ENCODE measurements at regions not wholly inside any gene's neighbourhood (a gene's known extent, or its start where the extent isn't known, plus 50 kb on each side); places are given as distances from the start of the nearest gene placed in this dataset.

DNA sequence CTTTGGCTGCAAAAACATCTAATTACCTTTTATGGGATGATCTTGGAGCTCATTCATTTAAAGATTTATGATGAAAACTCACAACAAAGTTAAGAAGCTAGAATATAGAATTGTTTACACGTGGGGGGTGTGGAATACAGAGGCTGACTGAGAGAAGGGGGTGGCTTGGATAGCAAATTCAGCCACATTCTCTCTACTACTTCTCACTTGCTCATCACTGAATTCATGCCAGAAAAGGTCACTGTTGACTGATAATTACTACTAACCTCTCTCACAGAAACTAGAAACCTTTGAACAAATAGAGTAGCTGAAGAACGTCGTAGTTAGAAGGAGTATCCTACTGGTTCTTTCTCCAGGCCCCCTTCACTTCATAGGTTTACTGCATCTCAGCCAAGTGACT, 808.2 kb downstream of the BRINP1 start:
- no peak for DNase-seq (ENCODE audit: low read depth, low spot score)
- no peak for ATAC-seq
- no TSS peak for BruUV-seq (replicated peaks)
- Histone ChIP-seq H3K27me3 (ENCODE audit: control insufficient read depth, insufficient read depth, low read length) (no peaks in the 10 kb centered on the region), H3K4me3 (ENCODE audit: low read depth in 2 of 2, low read length in 2 of 2) (no peak overlapping the region), H3K9me3 (ENCODE audit: control insufficient read depth, insufficient read depth, low read depth, low read length) (no peaks in the 10 kb centered on the region), H3K36me3 (ENCODE audit: control insufficient read depth, insufficient read depth, low read length) (no peaks in the 10 kb centered on the region), H3K4me1 (ENCODE audit: control insufficient read depth, insufficient read depth, low read length) (no peaks in the 10 kb centered on the region), H3K27ac (ENCODE audit: low read length) (no peak overlapping the region)
- no peak for TF ChIP-seq REST (IDR thresholded peaks at IDR 0.05; ENCODE audit: insufficient read depth in 1 of 2, low read depth in 2 of 2, low read length in 1 of 2)
- no peak for TF ChIP-seq TCF7L2 (IDR thresholded peaks at IDR 0.05; ENCODE audit: low read depth, low read length)
- TF ChIP-seq SIN3A (IDR thresholded peaks at IDR 0.05; ENCODE audit: borderline replicate concordance, insufficient read depth, low read depth, low read length) = no peak
- no peak for TF ChIP-seq POLR2AphosphoS5 (IDR thresholded peaks at IDR 0.05; ENCODE audit: low read depth, low read length)
- TF ChIP-seq CTCF (IDR thresholded peaks at IDR 0.05) = no peak
- ChIA-PET POLR2A (no interaction called here), CTCF (no interaction called here)
- in situ Hi-C loops (cut with HindIII; ENCODE audit: low pct_unique_long_range_greater_than_20kb, low sequenced_read_pairs) (no loop called here), intact Hi-C loops (cut with micrococcal nuclease; ENCODE audit: unreplicated experiment) (no loop called here)

GRCh38 chr9:118563677-118564076, 805.6 kb downstream of the BRINP1 start:
- no peak for ATAC-seq
- TF ChIP-seq TCF7L2 (IDR thresholded peaks at IDR 0.05; ENCODE audit: low read depth, low read length) = no peak
- no peak for TF ChIP-seq REST (IDR thresholded peaks at IDR 0.05; ENCODE audit: insufficient read depth in 1 of 2, low read depth in 2 of 2, low read length in 1 of 2)
- no peak for TF ChIP-seq POLR2AphosphoS5 (IDR thresholded peaks at IDR 0.05; ENCODE audit: low read depth, low read length)
- TF ChIP-seq CTCF (IDR thresholded peaks at IDR 0.05) = no peak
- TF ChIP-seq SIN3A (IDR thresholded peaks at IDR 0.05; ENCODE audit: borderline replicate concordance, insufficient read depth, low read depth, low read length) = no peak
- Histone ChIP-seq H3K27ac (ENCODE audit: low read length) (no peak overlapping the region), H3K4me3 (ENCODE audit: low read depth in 2 of 2, low read length in 2 of 2) (no peak overlapping the region), H3K27me3 (ENCODE audit: control insufficient read depth, insufficient read depth, low read length) (no peaks in the 10 kb centered on the region), H3K9me3 (ENCODE audit: control insufficient read depth, insufficient read depth, low read depth, low read length) (no peaks in the 10 kb centered on the region), H3K4me1 (ENCODE audit: control insufficient read depth, insufficient read depth, low read length) (no peaks in the 10 kb centered on the region), H3K36me3 (ENCODE audit: control insufficient read depth, insufficient read depth, low read length) (no peaks in the 10 kb centered on the region)
- intact Hi-C loops (cut with micrococcal nuclease; ENCODE audit: unreplicated experiment) = loop anchor here (2.0 kb wide), 1 partner anchor 13 kb away; no protein-coding TSS in a partner anchor
- ChIA-PET POLR2A (no interaction called here), CTCF (no interaction called here)
- no TSS peak for BruUV-seq (replicated peaks)
- in situ Hi-C loops (cut with HindIII; ENCODE audit: low pct_unique_long_range_greater_than_20kb, low sequenced_read_pairs) = no loop called here
- DNase-seq (ENCODE audit: low read depth, low spot score) = no peak

Data from Panc1 (cell line).